HCT116 (cell line): ENCODE measurements at regions not wholly inside any gene's neighbourhood (a gene's known extent, or its start where the extent isn't known, plus 50 kb on each side); places are given as distances from the start of the nearest gene placed in this dataset.

Experiments
- ATAC-seq: fragments of 200-7000 bp; cut with Tn5 transposase; 2 replicates; pipeline ENCODE4 v1.9.1; 2020; ENCODE audit warnings: mild to moderate bottlenecking, moderate library complexity
- BruUV-seq: library from RNA; stranded (reverse); fragments of 400-500 nt; replicated peaks from 2 replicates; lab custom pipeline; 2021; lab: Mats Ljungman, UMichigan
- CTCF ChIA-PET: fragments of 300-600 bp; sonication (Branson Sonifier 250); formaldehyde crosslinking; loops from one replicate; lab custom pipeline; 2021; ENCODE audit warnings: antibody characterized with exemption; lab: Charles Lee
- POLR2A ChIA-PET: fragments of 300-600, 350-600 bp; sonication (Branson Sonifier 250); formaldehyde crosslinking; loops from one replicate; lab custom pipeline; 2021; ENCODE audit warnings: antibody characterized with exemption; lab: Charles Lee
- RAD21 ChIA-PET, 2 experiments: fragments of 300-600 bp; sonication (Branson Sonifier 250); formaldehyde crosslinking; loops; one replicate each; lab custom pipeline; 2023; ENCODE audit warnings: low total read pairs in 2 of 2; ENCODE audit not compliant: uncharacterized antibody in 2 of 2, unreplicated experiment in 2 of 2, low non-redundant PET in 1 of 2; lab: Charles Lee
- DNase-seq: peaks from one replicate; pipeline ENCODE4 v3.0.0-alpha.2; 2010; ENCODE audit warnings: low read depth, low spot score
- H2AFZ ChIP-seq: fragments of 200-600 bp; shearing (Covaris generic), sonication (generic); 2 replicates; pipeline ENCODE4 v1.6.1; 2017; ENCODE audit warnings: low read depth, mixed run types, mixed read lengths, antibody characterized with exemption, low read length; ENCODE audit not compliant: poor library complexity, severe bottlenecking
- H3K27ac ChIP-seq: 2 replicates; pipeline ENCODE4 v1.5.1; 2012; ENCODE audit warnings: low read depth, low read length
- H3K27me3 ChIP-seq: fragments of 200-600 bp; sonication (generic); 2 replicates; pipeline ENCODE4 v1.6.1; 2016; ENCODE audit warnings: mixed run types, low read length, mixed read lengths; ENCODE audit not compliant: insufficient read depth
- H3K36me3 ChIP-seq, 2 experiments: fragments of 200-500 bp in 1 of 2; fragments of 200-600 bp in 1 of 2; sonication (Bioruptor generic) in 1 of 2; sonication (generic) in 1 of 2; 2 replicates each; pipeline versions ENCODE4 v1.5.1 to v1.6.1; 2014 to 2016; ENCODE audit warnings: low read length in 2 of 2, inconsistent platforms in 1 of 2, mixed read lengths in 1 of 2, mixed run types in 1 of 2; ENCODE audit not compliant: insufficient read depth in 2 of 2, control insufficient read depth in 1 of 2
- H3K4me1 ChIP-seq, 2 experiments: fragments of 200-600 bp in 1 of 2; sonication (generic) in 1 of 2; 2 replicates each; pipeline versions ENCODE4 v1.5.1 to v1.6.1; 2012 to 2017; ENCODE audit warnings: low read length in 2 of 2, inconsistent platforms in 1 of 2, mild to moderate bottlenecking in 1 of 2, mixed read lengths in 1 of 2, mixed run types in 1 of 2, moderate library complexity in 1 of 2; ENCODE audit not compliant: insufficient read depth in 2 of 2, control insufficient read depth in 1 of 2
- H3K4me2 ChIP-seq: fragments of 200-600 bp; sonication (generic); 2 replicates; pipeline ENCODE4 v1.6.1; 2017; ENCODE audit warnings: mixed run types, low read length, mixed read lengths
- H3K4me3 ChIP-seq, 2 experiments: fragments of 200-600 bp in 1 of 2; sonication (generic) in 1 of 2; replicated peaks in 1 of 2; 2 replicates each; pipeline ENCODE4 v1.5.1; 2011 to 2016; ENCODE audit warnings: low read length in 2 of 2, control low read depth in 1 of 2, low read depth in 1 of 2, mild to moderate bottlenecking in 1 of 2, mixed read lengths in 1 of 2, mixed run types in 1 of 2
- H3K79me2 ChIP-seq: fragments of 200-600 bp; sonication (generic); 2 replicates; pipeline ENCODE4 v1.6.1; 2017; ENCODE audit warnings: mild to moderate bottlenecking, mixed run types, low read length, moderate library complexity, mixed read lengths; ENCODE audit not compliant: insufficient read depth
- H3K9ac ChIP-seq: fragments of 200-600 bp; sonication (generic); 2 replicates; pipeline ENCODE4 v1.6.1; 2016; ENCODE audit warnings: low read length, mixed read lengths
- H3K9me2 ChIP-seq: fragments of 200-600 bp; sonication (generic), shearing (Covaris generic); 2 replicates; pipeline ENCODE4 v1.6.1; 2017; ENCODE audit warnings: mixed run types, mild to moderate bottlenecking, moderate library complexity; ENCODE audit not compliant: insufficient read depth
- H3K9me3 ChIP-seq, 2 experiments: fragments of 200-500 bp in 1 of 2; fragments of 200-600 bp in 1 of 2; sonication (Bioruptor generic) in 1 of 2; sonication (generic) in 1 of 2; 2 replicates each; pipeline ENCODE4 v1.6.1; 2014 to 2017; ENCODE audit warnings: low read length in 2 of 2, mixed read lengths in 2 of 2, inconsistent platforms in 1 of 2, low read depth in 1 of 2, mild to moderate bottlenecking in 1 of 2, mixed run types in 1 of 2, moderate library complexity in 1 of 2; ENCODE audit not compliant: control insufficient read depth in 1 of 2, insufficient read depth in 1 of 2
- H4K20me1 ChIP-seq: fragments of 200-600 bp; sonication (generic), shearing (Covaris generic); 2 replicates; pipeline ENCODE4 v1.6.1; 2017; ENCODE audit warnings: mixed run types, mild to moderate bottlenecking, moderate library complexity; ENCODE audit not compliant: insufficient read depth
- CTCF ChIP-seq, 3 experiments: fragments of 200-600 bp in 1 of 3; sonication (generic) in 1 of 3; IDR thresholded peaks in 2 of 3; conservative IDR thresholded peaks in 1 of 3; 2 replicates each; pipeline ENCODE4 v1.5.1; 2012 to 2017; ENCODE audit warnings: low read depth in 2 of 3, low read length in 2 of 3, antibody characterized with exemption in 1 of 3, borderline replicate concordance in 1 of 3, control low read depth in 1 of 3, mild to moderate bottlenecking in 1 of 3, mixed read lengths in 1 of 3, mixed run types in 1 of 3, moderate library complexity in 1 of 3; ENCODE audit not compliant: insufficient read depth in 1 of 3
- EGR1 ChIP-seq: IDR thresholded peaks from 2 replicates; pipeline ENCODE4 v1.6.1; 2012; ENCODE audit warnings: low read depth
- FOSL1 ChIP-seq: IDR thresholded peaks from 2 replicates; pipeline ENCODE4 v1.6.1; 2012; ENCODE audit warnings: low read depth
- JUND ChIP-seq: IDR thresholded peaks from 2 replicates; pipeline ENCODE4 v1.6.1; 2012
- POLR2A ChIP-seq: IDR thresholded peaks from 2 replicates; pipeline ENCODE4 v1.7.0; 2011; ENCODE audit warnings: borderline replicate concordance; ENCODE audit not compliant: insufficient read depth, insufficient read length; ENCODE audit errors: extremely low read depth
- POLR2AphosphoS5 ChIP-seq: IDR thresholded peaks from 2 replicates; pipeline ENCODE4 v1.6.1; 2011; ENCODE audit warnings: mild to moderate bottlenecking, low read depth, low read length, moderate library complexity
- RAD21 ChIP-seq: IDR thresholded peaks from 2 replicates; pipeline ENCODE4 v1.6.1; 2012; ENCODE audit warnings: low read depth, mild to moderate bottlenecking
- ZFX ChIP-seq: fragments of 450-650 bp; IDR thresholded peaks from 2 replicates; pipeline ENCODE4 v1.6.1; 2017
- ZNF274 ChIP-seq: fragments of 200-500 bp; sonication (Bioruptor generic); IDR thresholded peaks from 2 replicates; pipeline ENCODE4 v1.6.1; 2014; ENCODE audit warnings: mild to moderate bottlenecking, low read depth, low read length, inconsistent platforms
- intact Hi-C: fragments of 100-400 bp; cut with micrococcal nuclease; formaldehyde crosslinking; loops from 2 replicates; pipeline ENCODE4 v1.10.0; 2022
- TF ChIP-seq, protein P1 (sequence below): IDR thresholded peaks from 2 replicates; pipeline ENCODE4 v1.6.1; 2012

DNA sequence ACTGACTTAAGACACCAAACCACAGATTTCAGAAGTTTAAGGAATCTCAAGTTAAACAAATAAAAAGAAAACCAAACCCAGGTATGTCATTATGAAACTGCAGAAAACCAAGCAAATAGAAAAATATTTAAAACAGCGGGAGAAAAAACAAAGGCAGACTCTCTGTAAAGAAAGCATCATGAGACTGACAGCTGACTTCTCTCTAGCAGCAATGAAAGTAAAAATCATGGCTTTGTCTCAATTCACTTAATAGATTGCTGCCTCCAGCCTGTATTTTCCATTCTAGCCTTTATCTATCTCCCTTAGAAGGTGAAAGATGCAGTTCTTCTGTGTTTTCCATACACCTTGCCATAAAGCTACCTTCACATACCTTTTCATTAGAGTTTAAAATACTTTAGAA is 131.1 kb upstream of the IPO5 start:
- DNase-seq = no peak
- Histone ChIP-seq H3K4me3 (no peak overlapping the region), H3K79me2 (no peaks in the 10 kb centered on the region), H3K9ac (no peak overlapping the region), H3K36me3 (no peaks in the 10 kb centered on the region), H3K4me1 (peaks cover 0 to 4% of the 10 kb centered on the region in 2 experiments; a peak in 1 of 4 replicates), H3K27ac (no peak overlapping the region), H3K27me3 (0 out of 2 replicates have a peak, but pooled peaks cover 8% of the 10 kb centered on the region), H4K20me1 (no peaks in the 10 kb centered on the region), H3K9me3 (no peaks in the 10 kb centered on the region), H3K4me2 (no peak overlapping the region), H3K9me2 (no peaks in the 10 kb centered on the region), H2AFZ (no peak overlapping the region)
- no TSS peak for BruUV-seq
- ChIA-PET POLR2A (no interaction called here), RAD21 (no interaction called here), CTCF (no interaction called here)
- no peak for ATAC-seq
- intact Hi-C loops = no loop called here
- TF ChIP-seq EGR1 = no peak
- no peak for TF ChIP-seq ZFX
- no peak for TF ChIP-seq POLR2AphosphoS5
- TF ChIP-seq JUND = no peak
- no peak for TF ChIP-seq POLR2A
- TF ChIP-seq ZNF274 = no peak
- TF ChIP-seq FOSL1 = no peak
- TF ChIP-seq CTCF (IDR thresholded peaks at IDR 0.05 in 2 of 3, conservative IDR thresholded peaks at IDR 0.05 in 1 of 3; ENCODE audit: borderline replicate concordance in 1 of 3, insufficient read depth in 1 of 3, low read depth in 2 of 3, low read length in 2 of 3) = no peak
- TF ChIP-seq, protein P1, sequence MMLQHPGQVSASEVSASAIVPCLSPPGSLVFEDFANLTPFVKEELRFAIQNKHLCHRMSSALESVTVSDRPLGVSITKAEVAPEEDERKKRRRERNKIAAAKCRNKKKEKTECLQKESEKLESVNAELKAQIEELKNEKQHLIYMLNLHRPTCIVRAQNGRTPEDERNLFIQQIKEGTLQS = no peak
- TF ChIP-seq RAD21 = no peak
